OCI-LY3 (cell line): ENCODE measurements at regions not wholly inside any gene's neighbourhood (a gene's known extent, or its start where the extent isn't known, plus 50 kb on each side); places are given as distances from the start of the nearest gene placed in this dataset.

Experiments used
- H2AFZ ChIP-seq: fragments of 200-600, 300-600 bp; shearing (Covaris generic); 2 replicates; pipeline ENCODE4 v1.6.0; 2014; ENCODE audit warnings: antibody characterized with exemption, low read depth, low read length
- H3K27ac ChIP-seq: fragments of 200-600, 300-600 bp; sonication (generic); 2 replicates; pipeline ENCODE4 v1.5.1; 2014; ENCODE audit warnings: mild to moderate bottlenecking, low read length, moderate library complexity, mixed read lengths
- H3K27me3 ChIP-seq: fragments of 200-600, 300-600 bp; sonication (generic); 2 replicates; pipeline ENCODE4 v1.6.1; 2014; ENCODE audit warnings: low read depth, low read length, mixed read lengths
- H3K36me3 ChIP-seq: fragments of 200-600, 300-600 bp; sonication (generic); replicated peaks from 2 replicates; pipeline ENCODE3; 2014; ENCODE audit warnings: low read depth, low read length, mixed read lengths
- H3K4me1 ChIP-seq: fragments of 300-600, 200-600 bp; sonication (generic); 2 replicates; pipeline ENCODE4 v1.6.1; 2014; ENCODE audit warnings: low read length, mixed read lengths
- H3K4me2 ChIP-seq: fragments of 200-600, 300-600 bp; sonication (generic); 2 replicates; pipeline ENCODE4 v1.6.1; 2014; ENCODE audit warnings: low read length, mixed read lengths
- H3K4me3 ChIP-seq: fragments of 300-600, 200-600 bp; sonication (generic); 2 replicates; pipeline ENCODE4 v1.5.1; 2014; ENCODE audit warnings: antibody characterized with exemption, mild to moderate bottlenecking, low read length, moderate library complexity
- H3K79me2 ChIP-seq: fragments of 300-600, 200-600 bp; shearing (Covaris generic); 2 replicates; pipeline ENCODE4 v1.6.1; 2014; ENCODE audit warnings: mild to moderate bottlenecking, low read length, mixed read lengths
- H3K9ac ChIP-seq: fragments of 300-600, 200-600 bp; shearing (Covaris generic); 2 replicates; pipeline ENCODE4 v1.6.0; 2014; ENCODE audit warnings: mild to moderate bottlenecking, low read length, moderate library complexity
- H3K9me3 ChIP-seq: fragments of 200-600, 300-600 bp; shearing (Covaris generic); 2 replicates; pipeline ENCODE4 v1.6.1; 2014; ENCODE audit warnings: low read length, mixed read lengths; ENCODE audit not compliant: insufficient read depth
- H4K20me1 ChIP-seq: fragments of 200-600, 300-600 bp; sonication (generic); 2 replicates; pipeline ENCODE4 v1.6.1; 2016; ENCODE audit warnings: low read length, mixed read lengths; ENCODE audit not compliant: insufficient read depth
- CTCF ChIP-seq: fragments of 200-600, 300-600 bp; sonication (generic); IDR thresholded peaks from 2 replicates; pipeline ENCODE4 v1.5.1; 2014; ENCODE audit warnings: antibody characterized with exemption, low read length, low read depth
- EZH2phosphoT487 ChIP-seq: fragments of 200-600 bp; shearing (Covaris generic); IDR thresholded peaks from 2 replicates; pipeline ENCODE4 v1.6.1; 2018; ENCODE audit warnings: antibody characterized with exemption, mixed run types, low read depth

- Histone ChIP-seq H3K27me3 (no peaks in the 10 kb centered on the region), H3K9me3 (no peaks in the 10 kb centered on the region), H3K36me3 (no peaks in the 10 kb centered on the region), H3K79me2 (no peaks in the 10 kb centered on the region), H3K27ac (no peak overlapping the region), H2AFZ (no peak overlapping the region), H3K4me2 (no peak overlapping the region), H3K9ac (no peak overlapping the region), H3K4me3 (no peak overlapping the region), H4K20me1 (no peaks in the 10 kb centered on the region), H3K4me1 (no peaks in the 10 kb centered on the region)
- TF ChIP-seq CTCF, result no peak
- TF ChIP-seq EZH2phosphoT487, result no peak
Measured at GRCh38 chr7:91694351-91694841, 186.1 kb downstream of the MTERF1 start.

- no peak overlapping the region for H3K9ac ChIP-seq
- H3K27ac ChIP-seq, result no peak overlapping the region
- H3K79me2 ChIP-seq, result no peaks in the 10 kb centered on the region
- H3K27me3 ChIP-seq, result no peaks in the 10 kb centered on the region
- H4K20me1 ChIP-seq, result no peaks in the 10 kb centered on the region
- H3K36me3 ChIP-seq, result no peaks in the 10 kb centered on the region
- TF ChIP-seq CTCF (no peak), EZH2phosphoT487 (no peak)
- no peaks in the 10 kb centered on the region for H3K4me1 ChIP-seq
- peaks cover 5% of the 10 kb centered on the region; the same call in 1 of the 2 replicates for H3K9me3 ChIP-seq
- no peak overlapping the region for H2AFZ ChIP-seq
- no peak overlapping the region for H3K4me2 ChIP-seq
- no peak overlapping the region for H3K4me3 ChIP-seq
Measured at GRCh38 chr7:91710881-91711280, 169.6 kb downstream of the MTERF1 start.

GRCh38 chr7:91713669-91714068, 166.8 kb downstream of the MTERF1 start:
- Histone ChIP-seq H3K36me3 (no peaks in the 10 kb centered on the region), H3K9me3 (peaks cover 5% of the 10 kb centered on the region; the same call in 1 of the 2 replicates), H3K27ac (no peak overlapping the region), H3K27me3 (no peaks in the 10 kb centered on the region; the same call in 1 of the 2 replicates), H3K79me2 (no peaks in the 10 kb centered on the region), H3K4me3 (no peak overlapping the region), H4K20me1 (no peaks in the 10 kb centered on the region), H3K4me1 (no peaks in the 10 kb centered on the region), H3K4me2 (no peak overlapping the region), H2AFZ (no peak overlapping the region), H3K9ac (no peak overlapping the region)
- TF ChIP-seq EZH2phosphoT487, result no peak
- no peak for TF ChIP-seq CTCF

GRCh38 chr7:91717681-91718470, 162.6 kb downstream of the MTERF1 start:
- TF ChIP-seq EZH2phosphoT487, result no peak
- TF ChIP-seq CTCF, result no peak
- no peaks in the 10 kb centered on the region for H3K79me2 ChIP-seq
- no peak overlapping the region for H3K9ac ChIP-seq
- H3K4me3 ChIP-seq, result no peak overlapping the region
- no peak overlapping the region for H2AFZ ChIP-seq
- no peaks in the 10 kb centered on the region for H4K20me1 ChIP-seq
- H3K4me1 ChIP-seq, result peaks cover 15% of the 10 kb centered on the region
- no peak overlapping the region for H3K4me2 ChIP-seq
- H3K9me3 ChIP-seq, result no peaks in the 10 kb centered on the region
- no peaks in the 10 kb centered on the region for H3K36me3 ChIP-seq
- H3K27me3 ChIP-seq, result no peaks in the 10 kb centered on the region; the same call in 1 of the 2 replicates
- no peak overlapping the region for H3K27ac ChIP-seq
